Thoracic aorta (tissue), 2 donors: ENCODE measurements at regions not wholly inside any gene's neighbourhood (a gene's known extent, or its start where the extent isn't known, plus 50 kb on each side); places are given as distances from the start of the nearest gene placed in this dataset.
"Not testable (repeated sequence)": the region's sequence is repeated elsewhere in the genome, so short reads cannot be mapped to it uniquely, and the experiment has no call there.

Experiments used
- ATAC-seq: fragments of 150-250 bp; one replicate; pipeline ENCODE4 v1.8.0; 2017; ENCODE audit warnings: low read depth; ENCODE audit not compliant: insufficient number of reproducible peaks, low FRiP score
- DNase-seq: peaks from one replicate; pipeline ENCODE4 v3.0.0-alpha.2; 2020; ENCODE audit warnings: low spot score
- H3K27ac ChIP-seq, 2 donors: fragments of 200-600 bp; sonication (generic); 1 replicate in 1 of 2; 2 replicates in 1 of 2; pipeline ENCODE4 v1.5.1; 2016; ENCODE audit warnings: mild to moderate bottlenecking in 2 of 2, moderate library complexity in 2 of 2
- H3K27me3 ChIP-seq: fragments of 200-600 bp; sonication (generic); replicated peaks from 2 replicates; pipeline ENCODE4 v1.6.0; 2016; ENCODE audit warnings: mild to moderate bottlenecking; ENCODE audit not compliant: insufficient read depth
- H3K36me3 ChIP-seq: fragments of 200-600 bp; sonication (generic); one replicate; pipeline ENCODE4 v1.5.1; 2016
- H3K4me1 ChIP-seq, 2 donors: fragments of 200-600 bp; sonication (generic); 1 replicate in 1 of 2; 2 replicates in 1 of 2; pipeline versions ENCODE4 v1.5.1 to v1.6.0; 2016; ENCODE audit warnings: low read depth in 2 of 2, mild to moderate bottlenecking in 1 of 2; ENCODE audit not compliant: control insufficient read depth in 1 of 2
- H3K4me3 ChIP-seq: fragments of 200-600 bp; sonication (generic); 2 replicates; pipeline ENCODE4 v1.5.1; 2016; ENCODE audit warnings: mild to moderate bottlenecking
- H3K9me3 ChIP-seq: fragments of 200-600 bp; sonication (generic); 2 replicates; pipeline ENCODE4 v1.5.1; 2016
- CTCF ChIP-seq: fragments of 200-600 bp; sonication (generic); IDR thresholded peaks from one replicate; pipeline ENCODE4 v1.5.1; 2019; ENCODE audit warnings: antibody characterized with exemption

GRCh38 chr10:32189400-32190084, 133.3 kb upstream of the KIF5B start:
- H3K4me3 ChIP-seq: no peak overlapping the region
- peaks cover 0 to 12% of the 10 kb centered on the region in 2 donors for H3K4me1 ChIP-seq
- H3K27me3 ChIP-seq: no peaks in the 10 kb centered on the region
- H3K9me3 ChIP-seq: no peaks in the 10 kb centered on the region
- H3K36me3 ChIP-seq: no peaks in the 10 kb centered on the region
- ATAC-seq: no peak
- no peak overlapping the region for H3K27ac ChIP-seq
- no peak for DNase-seq
- no peak for TF ChIP-seq CTCF

- ATAC-seq, H3K27me3 ChIP-seq, DNase-seq: not testable (repeated sequence)
Measured at GRCh38 chr10:32188601-32189000, 132.4 kb upstream of the KIF5B start.

GRCh38 chr10:32187686-32188085, 131.5 kb upstream of the KIF5B start:
- ATAC-seq: no peak
- no peaks in the 10 kb centered on the region for H3K27me3 ChIP-seq
- no peak overlapping the region for H3K4me3 ChIP-seq
- no peak for TF ChIP-seq CTCF
- no peak overlapping the region for H3K27ac ChIP-seq
- H3K4me1 ChIP-seq: peaks cover 0 to 12% of the 10 kb centered on the region in 2 donors
- H3K9me3 ChIP-seq: no peaks in the 10 kb centered on the region
- no peak for DNase-seq
- H3K36me3 ChIP-seq: no peaks in the 10 kb centered on the region

More at GRCh38 chr10:32188601-32189000, 132.4 kb upstream of the KIF5B start:
- H3K9me3 ChIP-seq, H3K36me3 ChIP-seq, H3K27ac ChIP-seq, H3K4me3 ChIP-seq: not testable (repeated sequence)
- H3K4me1 ChIP-seq: peaks cover 0 to 12% of the 10 kb centered on the region in 2 donors

GRCh38 chr10:32183652-32184051, 127.4 kb upstream of the KIF5B start:
- not testable (repeated sequence) for DNase-seq, H3K36me3 ChIP-seq, H3K4me3 ChIP-seq, H3K9me3 ChIP-seq, H3K27me3 ChIP-seq, ATAC-seq, H3K27ac ChIP-seq
- peaks cover 0 to 19% of the 10 kb centered on the region in 2 donors for H3K4me1 ChIP-seq

- no peak overlapping the region for H3K4me3 ChIP-seq
- no peaks in the 10 kb centered on the region for H3K36me3 ChIP-seq
- H3K27me3 ChIP-seq: no peaks in the 10 kb centered on the region
- H3K27ac ChIP-seq: no peak overlapping the region
- ATAC-seq: no peak
- no peak for DNase-seq
- peaks cover 0 to 19% of the 10 kb centered on the region in 2 donors for H3K4me1 ChIP-seq
- TF ChIP-seq CTCF: no peak
- no peaks in the 10 kb centered on the region for H3K9me3 ChIP-seq
Measured at GRCh38 chr10:32182476-32182875, 126.3 kb upstream of the KIF5B start.

GRCh38 chr10:32180390-32181280, 124.4 kb upstream of the KIF5B start:
- Histone ChIP-seq H3K4me3 (no peak overlapping the region), H3K36me3 (no peaks in the 10 kb centered on the region), H3K4me1 (peaks cover 0 to 14% of the 10 kb centered on the region in 2 donors), H3K27me3 (no peaks in the 10 kb centered on the region), H3K9me3 (no peaks in the 10 kb centered on the region), H3K27ac (peak overlapping the region; percentile 40 to 49)
- ATAC-seq (no peak), DNase-seq (no peak)
- no peak for TF ChIP-seq CTCF
